ENCODE measurements at regions not wholly inside any gene's neighbourhood (a gene's known extent, or its start where the extent isn't known, plus 50 kb on each side); places are given as distances from the start of the nearest gene placed in this dataset.

- no peak for DNase-seq
These were observed 443.4 kb upstream of the ANKRD30A start for GRCh38 chr10:36681751-36682632.

GRCh38 chr10:36679554-36679953 lies 445.8 kb upstream of the ANKRD30A start:
- no peak for DNase-seq

DNA sequence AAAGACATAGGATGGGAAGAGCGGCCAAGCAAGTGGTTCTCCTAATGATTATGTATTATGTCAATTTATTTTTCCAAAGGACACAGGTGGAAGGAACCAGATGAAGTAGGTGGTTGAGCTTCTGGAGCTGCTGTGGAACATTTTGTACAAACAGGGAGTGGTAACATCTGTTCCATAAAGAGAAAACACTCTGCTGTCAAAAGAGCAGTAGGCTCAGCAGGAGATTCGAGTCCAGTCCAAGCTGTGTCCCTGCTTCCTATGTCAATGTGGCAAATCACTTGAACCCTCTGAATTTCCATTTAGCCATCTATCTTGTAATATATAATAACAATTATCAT lies 448.0 kb upstream of the ANKRD30A start:
- DNase-seq: no peak

DNA sequence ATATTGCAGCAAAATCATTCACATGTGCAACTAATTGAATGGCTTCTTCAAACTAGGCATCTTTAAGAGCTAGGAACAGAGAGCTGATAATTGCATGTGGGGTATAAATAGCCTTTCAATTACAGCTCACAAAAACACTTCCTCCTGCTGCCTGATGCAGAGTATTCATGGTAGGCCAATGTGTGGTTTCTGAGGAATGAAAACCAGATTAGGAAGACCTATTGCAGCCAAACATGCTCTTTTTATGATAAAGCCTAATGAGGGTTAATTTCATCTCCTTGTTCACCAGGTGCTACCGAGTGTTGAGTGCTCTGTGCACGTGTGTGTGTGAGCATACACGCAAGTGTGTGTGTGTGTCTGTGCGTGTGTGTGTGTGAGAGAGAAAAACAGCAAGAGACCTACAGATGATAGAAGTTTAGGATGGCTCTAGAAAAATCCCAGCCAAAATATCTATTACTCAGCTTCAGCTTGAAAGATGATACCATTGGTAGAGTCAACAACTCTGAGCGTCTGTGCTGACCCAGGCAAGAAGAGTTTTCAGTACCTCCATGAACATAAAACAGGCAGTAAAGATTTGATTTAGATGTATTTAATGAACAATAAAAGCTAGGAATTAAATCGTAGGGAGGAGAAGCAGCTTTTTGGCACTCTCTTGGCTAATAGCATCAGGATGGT lies 448.5 kb upstream of the ANKRD30A start:
- DNase-seq: no peak

DNA sequence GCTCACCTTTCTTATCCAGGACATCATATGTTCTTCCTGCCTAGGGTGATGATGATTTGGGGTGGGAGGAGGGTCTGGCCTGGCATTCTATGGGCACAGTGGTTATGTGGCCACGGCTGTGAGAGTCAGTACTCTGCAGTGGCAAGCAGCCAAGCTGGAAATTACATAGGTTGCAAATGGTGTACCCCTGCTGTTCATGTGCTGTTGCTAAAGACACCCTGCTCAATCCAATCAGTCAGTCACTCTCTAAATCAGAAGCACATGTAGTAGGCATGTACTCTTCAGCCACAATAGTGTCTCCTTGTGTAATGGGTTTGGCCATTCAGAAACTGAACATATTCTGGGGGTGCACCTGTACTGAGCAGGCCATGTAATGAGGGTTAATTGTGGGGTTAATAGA lies 449.1 kb upstream of the ANKRD30A start:
- DNase-seq: no peak

DNA sequence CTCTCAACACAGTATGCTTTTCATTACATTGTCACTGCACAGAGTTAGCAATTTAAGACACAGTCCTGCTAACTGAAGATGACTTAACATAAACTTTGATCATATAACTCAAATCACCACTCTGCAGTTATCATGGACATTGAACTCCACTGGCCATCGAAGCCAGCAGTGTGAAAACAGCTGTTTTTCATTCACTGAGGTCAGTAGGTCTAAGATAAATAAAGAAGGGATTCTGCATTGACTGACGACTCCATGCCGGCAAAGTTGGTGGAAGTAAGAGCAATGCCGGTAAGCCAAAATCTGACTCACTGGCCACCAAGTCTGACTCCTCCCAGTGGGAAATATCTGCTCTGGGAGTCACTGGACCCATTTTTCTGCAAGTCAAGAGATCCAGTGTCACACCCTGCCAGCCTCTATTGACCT lies 449.9 kb upstream of the ANKRD30A start:
- DNase-seq: no peak

DNA sequence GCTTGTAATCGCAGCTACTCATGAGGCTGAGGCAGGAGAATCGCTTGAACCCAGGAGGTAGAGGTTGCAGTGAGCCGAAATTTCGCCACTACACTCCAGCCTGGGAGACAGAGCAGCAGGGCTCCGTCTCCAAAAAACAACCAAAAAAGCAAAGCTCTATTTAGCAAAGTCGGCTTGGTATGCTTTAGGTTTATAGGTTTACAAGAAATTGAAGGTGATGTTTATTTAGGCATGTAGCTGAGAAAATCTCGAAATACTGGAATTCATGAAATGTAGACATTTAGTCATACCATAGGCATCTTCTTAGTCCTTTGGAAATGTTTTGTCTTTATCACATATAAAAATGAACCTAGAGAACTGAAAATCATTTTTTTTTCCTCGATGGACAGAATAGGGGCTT lies 453.8 kb upstream of the ANKRD30A start:
- DNase-seq: no peak

GRCh38 chr10:36670621-36671402 lies 454.6 kb upstream of the ANKRD30A start:
- DNase-seq: no peak

DNA sequence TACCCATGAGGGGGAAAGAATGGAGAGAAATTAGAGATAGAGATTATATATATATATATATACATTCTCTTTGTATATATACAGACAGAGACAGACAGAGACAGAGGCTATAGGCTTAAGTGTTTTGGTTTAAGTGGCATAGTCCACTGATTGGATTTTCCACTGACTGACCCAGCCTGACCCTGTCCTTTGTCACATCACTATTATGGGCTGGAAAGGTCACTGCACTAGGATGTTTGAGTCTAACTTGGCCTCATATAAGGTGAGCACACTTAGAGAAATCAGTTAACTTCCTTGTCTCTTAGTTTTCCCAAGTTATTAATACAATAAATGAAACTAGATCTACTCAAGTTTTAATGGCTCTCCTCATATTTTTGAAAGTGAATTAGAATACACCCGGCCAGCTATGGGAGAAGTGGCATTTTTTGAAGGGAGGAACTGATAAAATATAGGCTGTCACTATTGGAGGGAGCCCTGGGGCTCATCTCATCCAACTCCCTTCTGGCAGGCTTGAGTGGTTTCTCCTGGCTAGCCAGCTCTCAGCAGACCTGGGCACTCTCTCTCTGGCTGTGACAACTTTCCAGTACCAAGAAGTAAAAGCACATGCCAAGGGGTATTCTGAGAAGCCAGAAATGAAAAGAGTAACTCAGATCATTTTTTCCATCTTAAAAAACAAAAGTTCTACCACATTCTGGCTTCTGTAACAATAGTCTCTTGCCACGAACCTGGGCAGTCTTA lies 455.6 kb upstream of the ANKRD30A start:
- no peak for DNase-seq

DNA sequence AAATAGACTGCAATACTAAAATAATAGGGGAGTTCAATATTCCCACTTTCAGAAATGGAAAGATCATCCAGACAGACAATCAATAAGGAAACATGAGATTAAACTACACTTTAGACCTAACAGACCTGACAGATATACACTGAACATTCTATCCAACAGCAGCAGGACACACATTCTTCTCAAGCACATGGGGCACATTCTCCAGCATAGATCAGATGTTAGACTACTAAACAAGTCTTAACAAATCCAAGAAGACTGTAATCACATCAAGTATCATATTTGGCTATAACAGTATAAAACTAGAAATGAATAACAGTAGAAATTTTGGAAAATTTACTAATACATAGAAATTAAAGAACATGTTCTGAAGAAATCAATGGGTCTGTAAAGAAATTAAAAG lies 458.9 kb upstream of the ANKRD30A start:
- DNase-seq: no peak

GRCh38 chr10:36662571-36662970 lies 462.8 kb upstream of the ANKRD30A start:
- DNase-seq: no peak

- no peak for DNase-seq
These were observed 475.1 kb upstream of the ANKRD30A start for GRCh38 chr10:36650274-36650673.

DNA sequence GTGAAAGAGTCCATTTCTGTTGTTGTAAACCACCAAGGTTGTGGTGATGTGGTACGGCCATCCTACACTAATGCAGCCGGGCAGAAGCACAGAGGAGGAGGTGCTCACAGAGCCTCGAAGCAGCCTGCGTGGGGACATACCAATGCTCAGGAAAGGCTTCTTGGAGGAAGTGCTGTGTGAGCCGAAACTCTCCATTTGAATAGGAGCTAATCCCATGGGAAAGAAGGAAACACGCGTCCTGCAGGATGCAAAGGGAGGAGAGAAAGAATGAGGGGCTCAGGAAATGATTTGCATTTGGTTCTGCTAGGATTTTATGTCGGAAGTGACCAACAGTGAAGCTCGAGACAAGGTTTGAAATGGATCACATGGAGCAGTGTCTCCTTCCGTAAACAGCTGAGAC lies 477.9 kb upstream of the ANKRD30A start:
- DNase-seq: no peak

GRCh38 chr10:36640626-36641025 lies 484.8 kb upstream of the ANKRD30A start:
- DNase-seq: no peak

GRCh38 chr10:36638462-36639155 lies 486.8 kb upstream of the ANKRD30A start:
- DNase-seq: no peak

DNA sequence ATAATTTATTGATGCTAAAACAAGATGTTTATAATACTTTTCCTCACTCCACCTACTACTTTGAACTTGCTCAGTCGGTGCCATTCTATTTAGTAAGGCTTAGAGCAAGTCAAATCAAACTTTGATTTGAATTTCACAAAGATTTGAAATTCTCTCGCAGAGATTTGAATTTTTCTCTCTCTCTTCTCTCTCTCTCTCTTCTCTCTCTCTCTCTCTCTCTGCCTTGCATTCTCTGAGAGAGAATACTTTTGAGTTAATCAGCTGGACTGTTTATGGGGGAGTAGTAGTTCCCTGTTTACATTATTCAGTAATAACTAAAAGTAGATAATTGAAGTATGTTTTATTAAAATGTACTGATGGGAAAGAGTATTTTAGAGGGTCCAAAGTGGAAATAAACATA lies 488.5 kb upstream of the ANKRD30A start:
- no peak for DNase-seq

- no peak for DNase-seq
These were observed 489.0 kb upstream of the ANKRD30A start for GRCh38 chr10:36636285-36636839.

DNA sequence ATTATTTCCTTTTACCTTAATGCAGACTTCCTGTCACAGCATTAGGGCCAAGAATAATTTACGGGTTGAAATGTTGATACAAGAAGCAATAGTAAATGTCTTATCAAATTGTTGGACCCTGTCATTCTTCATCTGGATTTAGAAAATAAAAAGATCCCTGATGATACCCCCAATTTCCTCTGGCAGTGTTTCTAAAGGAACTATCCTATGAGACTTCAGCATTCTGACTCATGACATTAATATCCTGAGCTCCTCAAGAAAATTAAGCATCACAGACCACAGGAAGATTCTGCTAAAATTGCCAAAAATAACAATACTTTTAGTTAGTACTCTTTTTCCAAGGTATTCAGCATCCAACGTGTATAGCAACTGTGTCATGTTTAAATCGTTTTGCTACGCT lies 490.5 kb upstream of the ANKRD30A start:
- DNase-seq: no peak

GRCh38 chr10:36630267-36630666 lies 495.1 kb upstream of the ANKRD30A start:
- DNase-seq: no peak

DNA sequence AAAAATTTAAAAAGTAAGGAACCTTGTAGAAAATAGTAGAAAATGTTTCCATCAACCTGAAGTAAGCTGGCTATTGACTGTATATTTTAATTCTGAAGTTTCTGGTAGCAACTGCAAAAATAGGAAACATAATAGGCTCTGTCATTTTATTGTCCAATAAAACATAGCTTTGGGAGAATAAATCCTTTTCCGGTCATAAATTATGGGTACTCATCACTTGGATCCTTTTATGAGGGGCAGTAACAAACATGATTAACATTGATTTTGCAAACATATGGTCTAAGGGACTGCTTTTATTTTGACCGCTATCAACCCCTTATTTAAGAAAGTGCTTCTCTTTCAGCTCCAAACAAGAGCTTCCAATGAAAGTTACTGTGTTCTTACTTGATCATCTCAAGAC lies 495.9 kb upstream of the ANKRD30A start:
- no peak for DNase-seq

GRCh38 chr10:36624551-36625100 lies 500.8 kb upstream of the ANKRD30A start:
- no peak for DNase-seq

- no peak for DNase-seq
These were observed 504.1 kb upstream of the ANKRD30A start for GRCh38 chr10:36621346-36621745.
